NCI-H2081 (cell line): ENCODE measurements at regions not wholly inside any gene's neighbourhood (a gene's known extent, or its start where the extent isn't known, plus 50 kb on each side); places are given as distances from the start of the nearest gene placed in this dataset.
"Not testable (repeated sequence)": the region's sequence is repeated elsewhere in the genome, so short reads cannot be mapped to it uniquely, and the experiment has no call there.

Experiments
- DNase-seq, 2 experiments: peaks; one replicate each; lab custom pipeline; 2025; lab: John Stamatoyannopoulos, UW

DNA sequence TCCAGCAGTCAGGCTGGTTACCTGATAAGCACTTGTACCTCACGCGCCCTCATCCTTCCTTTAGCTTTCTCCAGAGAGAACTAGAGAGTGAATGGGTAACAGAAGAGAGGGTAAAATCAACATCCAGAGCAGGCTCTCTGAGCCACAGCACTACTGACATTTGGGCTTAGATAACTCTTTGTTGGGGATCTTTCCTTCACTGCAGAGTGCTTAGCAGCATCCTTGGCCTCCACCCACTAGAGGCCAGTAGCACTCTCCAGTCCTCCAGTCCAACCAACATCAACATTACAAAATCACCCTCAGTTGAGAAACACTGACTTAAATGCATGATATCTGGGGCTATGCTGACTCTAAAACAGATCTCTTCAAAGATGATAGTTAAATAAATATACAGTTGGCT lies 220.7 kb downstream of the TACR3 start:
- DNase-seq = no peak

DNA sequence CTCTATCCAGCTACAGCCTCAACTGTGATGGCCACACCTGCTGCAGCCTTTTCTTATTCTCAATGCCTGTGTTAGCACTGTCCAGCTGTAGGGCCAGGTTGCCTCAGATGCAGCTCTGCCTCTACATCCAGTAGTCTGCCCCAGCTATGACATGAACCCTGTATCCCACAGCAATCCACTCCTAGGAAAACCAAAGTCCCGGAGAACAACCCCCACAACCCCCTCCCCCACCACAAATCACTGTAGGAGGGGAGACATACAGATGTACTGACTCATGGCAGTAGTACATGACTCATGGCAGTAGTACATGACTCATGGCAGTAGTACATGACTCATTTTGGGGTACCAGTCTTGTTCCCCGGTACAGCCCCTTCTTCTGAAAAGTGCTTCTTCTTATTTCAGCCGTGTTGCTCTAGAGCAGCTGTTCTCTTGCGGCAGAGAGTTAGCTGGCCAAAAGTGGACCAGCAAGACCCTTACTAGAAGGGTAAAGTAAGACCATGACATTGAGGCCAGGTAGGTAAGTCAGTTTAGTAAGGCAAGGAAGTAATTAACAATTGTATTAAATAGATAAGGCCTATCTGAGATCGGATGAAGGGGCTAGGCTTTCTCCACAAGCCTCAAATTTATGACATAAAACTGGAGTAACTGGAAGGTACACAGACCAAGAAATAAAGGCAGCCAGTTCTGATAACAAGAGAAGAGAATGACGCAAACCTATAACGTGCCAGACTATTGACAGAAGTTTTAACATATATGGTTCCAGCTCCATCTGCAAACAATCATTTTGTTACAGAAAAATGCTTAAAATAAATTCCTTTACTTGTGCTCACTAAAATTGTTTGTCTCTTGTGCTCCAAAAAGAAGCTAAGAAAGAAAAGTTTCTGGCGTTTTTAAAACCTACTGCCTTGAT lies 221.4 kb downstream of the TACR3 start:
- no peak for DNase-seq

DNA sequence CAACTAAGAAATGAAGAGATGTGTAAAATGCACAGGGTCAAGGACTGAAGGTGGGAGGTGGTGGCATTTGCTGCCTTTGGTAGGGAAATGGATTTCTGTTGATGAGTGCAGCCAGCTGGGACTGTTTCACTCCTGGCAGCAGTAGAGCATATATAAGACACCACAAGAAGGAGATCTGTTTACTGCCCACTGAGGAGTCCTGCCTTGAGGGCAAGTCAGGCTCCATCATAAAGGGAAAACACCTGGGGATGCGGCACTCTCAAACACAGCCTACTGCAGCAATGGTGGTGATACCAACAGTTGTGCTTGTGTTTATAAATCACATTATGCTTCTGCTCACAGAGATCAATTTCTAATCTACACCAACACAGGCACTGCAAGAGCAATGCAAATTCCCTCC lies 222.1 kb downstream of the TACR3 start:
- DNase-seq = no peak

DNA sequence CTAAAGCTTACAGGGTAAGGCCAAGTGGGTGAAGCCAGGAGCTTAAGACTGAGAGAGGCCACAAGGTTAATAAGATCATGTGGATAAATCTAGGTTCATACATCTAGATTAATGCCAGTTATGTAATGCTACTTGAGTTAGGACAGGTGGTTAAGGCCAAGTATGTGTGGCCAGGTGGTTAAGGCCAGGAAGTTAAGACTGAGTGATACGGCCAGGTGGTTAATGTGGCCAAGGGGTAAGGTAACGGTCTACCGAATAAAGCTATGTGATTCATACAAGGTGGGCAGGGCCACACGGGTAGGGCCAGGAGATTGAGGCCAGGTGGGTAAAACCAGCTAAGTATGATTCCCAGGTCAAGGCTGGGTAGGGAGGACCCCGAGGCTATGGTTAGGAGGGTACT lies 223.0 kb downstream of the TACR3 start:
- DNase-seq = no peak

DNA sequence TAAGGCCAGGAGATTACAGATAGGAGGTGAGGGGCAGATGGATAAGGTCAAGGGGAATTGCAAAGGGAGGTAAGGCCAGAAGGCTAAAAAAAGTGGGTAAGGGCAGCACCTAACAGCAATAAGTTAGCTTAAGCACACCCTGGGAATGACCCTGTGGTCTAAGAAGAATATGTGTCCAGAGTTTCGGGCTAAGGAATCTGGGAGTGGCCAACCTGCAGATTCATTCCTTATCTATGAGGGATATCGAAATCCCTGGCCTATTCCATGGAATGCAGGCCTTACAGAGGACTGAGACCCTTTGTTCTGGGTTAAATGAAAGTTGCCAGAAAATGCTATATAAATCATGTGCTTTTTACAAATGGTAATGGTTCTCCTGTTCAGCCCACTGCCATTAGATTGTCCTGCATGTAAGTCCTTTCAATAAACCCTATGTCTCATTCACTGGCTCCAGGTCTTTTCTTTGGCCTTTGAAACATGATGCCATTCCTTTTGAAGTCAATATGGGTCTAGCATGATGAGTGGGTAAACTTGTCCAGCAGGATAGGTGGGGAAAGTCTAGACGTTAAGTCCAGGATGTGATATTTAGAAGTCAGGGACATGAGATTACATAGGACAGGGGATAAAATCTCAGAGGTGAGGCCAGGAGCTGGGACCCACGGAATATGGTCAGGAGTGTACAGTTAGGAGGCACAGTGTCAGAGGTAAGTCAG lies 226.2 kb downstream of the TACR3 start:
- no peak for DNase-seq

DNA sequence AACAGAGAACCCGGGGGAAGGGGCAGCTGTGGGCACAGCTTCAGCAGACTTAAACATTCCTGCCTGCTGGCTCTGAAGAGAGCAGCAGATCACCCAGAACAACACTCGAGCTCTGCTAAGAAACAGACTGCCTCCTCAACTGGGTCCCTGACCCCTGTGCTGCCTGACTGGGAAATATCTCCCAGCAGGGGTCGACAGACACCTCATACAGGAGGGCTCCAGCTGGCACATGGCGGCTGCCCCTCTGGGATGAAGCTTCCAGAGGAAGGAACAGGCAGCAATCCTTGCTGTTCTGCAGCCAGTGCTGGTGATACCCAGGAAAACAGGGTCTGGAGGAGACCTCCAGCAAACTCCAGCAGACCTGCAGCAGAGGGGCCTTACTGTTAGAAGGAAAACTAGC lies 234.5 kb downstream of the TACR3 start:
- not testable (repeated sequence) for DNase-seq

DNA sequence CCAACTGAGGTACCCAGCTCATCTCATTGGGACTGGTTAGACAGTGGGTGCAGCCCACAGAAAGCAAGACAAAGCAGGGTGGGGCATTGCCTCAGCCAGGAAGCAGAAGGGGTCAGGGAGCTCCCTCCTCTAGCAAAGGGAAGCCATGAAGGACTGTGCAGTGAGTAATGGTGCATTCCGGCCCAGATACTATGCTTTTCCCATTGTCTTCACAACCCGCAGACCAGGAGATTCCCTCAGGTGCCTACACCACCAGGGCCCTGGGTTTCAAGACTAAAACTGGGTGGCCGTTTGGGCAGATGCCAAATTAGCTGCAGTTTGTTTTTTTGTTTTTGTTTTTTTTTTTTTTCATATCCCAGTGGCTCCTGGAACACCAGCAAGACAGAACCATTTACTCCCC lies 235.3 kb downstream of the TACR3 start:
- DNase-seq = no peak

DNA sequence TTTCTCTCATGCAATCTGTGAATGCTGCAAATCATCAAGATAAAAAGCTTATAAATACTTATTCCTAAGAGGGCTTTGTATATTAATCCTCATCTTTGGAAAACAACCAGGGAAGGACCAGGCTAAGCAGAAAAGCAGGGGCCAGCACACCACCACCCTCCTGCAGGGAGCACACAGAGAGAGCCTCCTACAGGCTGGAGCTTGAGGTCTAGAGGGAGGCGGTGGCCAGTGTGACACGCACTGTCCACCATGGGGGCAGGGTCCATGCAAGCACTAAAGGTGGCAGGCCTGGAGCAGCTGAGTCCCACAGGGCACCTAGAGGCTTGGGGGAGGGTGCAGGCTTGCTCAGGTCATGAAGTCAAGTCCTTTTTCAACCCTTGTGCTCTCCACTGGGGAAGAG lies 236.9 kb downstream of the TACR3 start:
- DNase-seq = no peak

DNA sequence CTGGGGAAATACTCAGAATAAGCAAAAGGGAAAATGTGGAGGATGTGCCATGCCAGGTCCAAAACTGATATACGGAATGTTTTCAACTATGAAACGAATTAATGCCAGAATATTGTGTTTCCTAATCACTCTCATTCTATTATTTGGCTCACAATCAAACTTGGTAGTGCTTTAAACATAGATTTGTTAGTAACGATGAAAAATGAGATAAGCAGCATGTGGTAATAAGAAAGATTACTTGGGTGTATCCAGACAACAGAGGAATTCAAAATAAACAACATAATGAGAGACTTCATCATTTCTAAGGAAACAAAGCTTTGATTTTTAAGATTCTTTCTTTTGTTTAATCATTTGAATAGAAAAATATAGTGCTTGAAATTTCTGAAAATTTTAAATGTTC lies 237.3 kb downstream of the TACR3 start:
- no peak for DNase-seq

DNA sequence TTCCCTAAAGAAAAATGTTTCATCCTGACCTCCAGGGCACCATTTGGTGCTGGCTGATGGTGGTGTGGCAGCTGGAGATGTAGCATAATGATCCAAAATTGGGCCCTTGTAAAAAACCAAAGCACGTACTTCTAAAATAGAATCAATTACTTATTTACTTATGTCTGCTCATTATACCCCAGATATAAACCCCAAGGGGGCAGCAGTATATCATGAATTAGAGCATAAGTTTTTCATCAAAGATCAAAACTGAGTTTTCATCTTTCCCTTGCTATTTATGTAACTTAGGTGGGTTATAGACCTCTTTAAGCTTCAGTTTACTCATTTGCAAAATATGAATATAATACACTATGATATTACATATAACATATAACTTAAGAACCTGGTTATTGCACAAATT lies 241.1 kb downstream of the TACR3 start:
- DNase-seq = no peak

DNA sequence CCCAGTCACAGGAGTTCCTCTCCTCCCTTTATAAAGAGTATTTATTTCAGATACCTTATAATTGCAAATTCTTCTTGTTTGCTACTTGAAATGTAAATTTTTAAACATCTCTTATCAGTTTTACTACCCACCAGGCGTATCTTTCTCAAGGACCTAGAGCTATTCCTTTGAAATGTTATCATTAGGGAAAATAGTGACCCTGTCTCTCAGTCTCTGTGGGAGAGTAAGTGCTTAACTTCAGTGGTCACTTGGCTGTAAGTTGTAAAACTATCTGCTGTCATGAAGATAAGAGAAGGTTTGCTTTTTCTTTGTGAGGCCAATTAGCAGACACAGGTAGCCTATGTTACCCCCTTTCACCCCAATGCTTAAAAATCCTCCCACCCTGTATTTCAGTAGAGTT lies 241.6 kb downstream of the TACR3 start:
- no peak for DNase-seq

DNA sequence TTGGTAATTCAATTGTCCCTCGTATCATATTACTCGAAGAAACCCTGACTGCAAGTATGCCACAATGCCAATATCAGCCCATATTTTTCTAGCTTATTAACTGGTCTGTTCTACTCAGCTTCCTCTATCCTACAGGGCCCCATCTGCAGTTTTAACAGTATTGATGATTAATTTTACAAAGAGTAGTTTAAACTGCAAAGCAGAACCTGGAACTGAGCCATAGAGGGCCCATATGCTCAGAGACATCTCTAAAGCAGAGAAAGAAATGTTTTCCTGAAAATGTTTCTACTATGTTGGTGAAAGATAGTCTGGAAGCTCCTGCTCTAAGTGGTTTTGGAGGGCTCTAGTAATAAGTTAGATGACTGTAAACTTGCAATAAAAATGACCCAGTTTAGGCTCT lies 259.4 kb upstream of the CENPE start:
- no peak for DNase-seq

DNA sequence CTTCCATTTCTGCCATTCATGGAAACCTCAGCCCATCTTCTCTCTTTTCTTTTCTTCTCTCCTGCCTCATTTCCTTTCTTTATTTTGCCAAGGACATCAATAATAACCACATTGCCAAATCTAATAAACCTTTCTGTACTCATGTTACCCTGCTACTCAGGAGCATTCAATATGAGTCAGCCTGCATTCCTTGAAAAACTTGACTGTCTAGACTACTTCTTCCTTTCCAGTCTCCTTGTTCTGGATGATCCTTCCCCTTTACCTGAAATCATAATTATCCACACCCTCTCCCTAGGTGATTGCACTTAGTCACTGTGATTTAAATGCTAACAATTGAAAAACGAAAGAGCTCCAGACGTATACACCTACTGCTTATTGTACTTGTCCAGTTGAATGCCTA lies 253.2 kb upstream of the CENPE start:
- DNase-seq = no peak

DNA sequence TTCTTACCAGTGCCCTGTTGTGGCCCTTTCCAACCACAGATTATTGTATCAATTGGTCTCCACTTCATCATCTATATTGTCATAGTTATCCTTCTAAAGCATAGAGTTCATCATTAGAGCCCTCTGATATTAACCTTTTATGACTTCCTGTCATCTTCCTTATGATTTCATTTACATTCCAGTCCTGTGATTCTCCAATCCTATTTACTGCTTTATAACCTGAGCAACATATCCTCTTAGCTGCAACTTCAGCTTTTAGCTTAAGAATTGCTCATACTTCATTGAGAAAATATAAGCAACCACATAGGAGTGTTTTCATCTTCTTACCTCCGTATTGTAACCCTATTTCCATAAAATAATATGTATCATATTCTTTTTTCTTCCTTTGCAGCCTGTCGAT lies 252.6 kb upstream of the CENPE start:
- no peak for DNase-seq

DNA sequence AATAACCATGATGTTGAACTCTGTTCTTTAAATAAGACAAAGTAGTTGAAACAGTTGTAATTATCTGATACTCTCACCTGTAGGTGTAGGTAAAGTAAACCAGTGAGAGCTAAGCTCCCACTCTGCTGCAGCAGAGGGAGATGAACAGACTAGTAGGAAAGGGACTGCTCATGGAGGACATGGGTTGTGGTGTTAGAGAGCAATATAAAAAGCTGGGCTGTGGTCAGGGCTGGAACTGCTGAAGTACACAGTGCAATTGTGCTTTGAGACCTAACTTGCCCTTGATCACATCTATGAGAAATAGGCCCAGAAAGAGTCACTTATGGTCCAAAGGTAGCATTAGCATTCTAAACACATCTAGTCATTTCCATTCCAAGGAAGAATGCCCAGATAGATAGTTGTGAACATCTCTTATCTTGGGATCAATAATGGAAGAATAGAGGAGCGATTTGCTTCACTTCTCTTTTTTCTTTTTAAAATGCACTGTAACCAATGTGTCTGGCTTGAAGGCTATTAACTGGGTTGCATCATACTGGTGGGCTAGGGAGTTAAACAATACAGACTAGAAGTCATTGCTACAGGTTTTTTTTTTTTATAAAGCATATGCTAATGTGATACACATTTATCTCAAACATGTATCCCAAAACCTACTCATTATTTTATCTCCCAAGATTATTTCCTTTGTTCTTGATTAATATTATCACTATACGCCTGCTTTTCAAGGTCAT lies 251.3 kb upstream of the CENPE start:
- no peak for DNase-seq

DNA sequence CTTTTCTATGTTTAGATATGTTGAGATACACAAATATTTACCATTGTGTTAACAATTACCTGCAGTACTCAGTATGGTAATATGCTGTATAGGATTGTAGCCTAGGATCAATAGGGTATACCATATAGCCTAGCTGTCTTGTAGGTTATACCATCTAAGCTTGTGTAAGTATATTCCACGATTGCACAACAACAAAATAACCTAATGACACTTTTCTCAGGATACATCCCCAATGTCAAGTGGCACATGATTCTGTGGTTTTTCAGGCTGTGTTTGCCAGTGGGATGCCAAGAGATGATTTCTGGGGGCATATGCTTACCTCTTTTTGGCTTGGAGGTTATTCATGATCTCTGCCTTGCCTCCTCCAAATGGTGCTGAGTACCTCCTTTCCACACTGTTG lies 247.2 kb upstream of the CENPE start:
- DNase-seq = no peak

DNA sequence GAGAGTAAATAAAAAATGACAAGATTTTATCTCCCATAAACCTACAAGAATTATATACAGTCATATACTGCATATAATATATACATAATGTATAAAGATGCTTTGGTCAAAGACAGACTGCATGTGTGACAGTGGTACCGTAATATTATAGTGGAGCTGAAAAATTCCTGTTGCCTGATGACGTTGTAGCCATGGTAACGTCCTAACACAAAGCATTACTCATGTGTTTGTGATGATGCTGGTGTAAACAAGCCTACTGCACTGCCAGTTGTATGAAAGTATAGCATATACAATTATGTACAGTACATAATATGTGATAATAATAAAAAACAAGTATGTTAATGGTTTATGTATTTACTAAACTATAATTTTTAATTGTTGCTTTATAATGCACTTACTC lies 245.2 kb upstream of the CENPE start:
- no peak for DNase-seq

DNA sequence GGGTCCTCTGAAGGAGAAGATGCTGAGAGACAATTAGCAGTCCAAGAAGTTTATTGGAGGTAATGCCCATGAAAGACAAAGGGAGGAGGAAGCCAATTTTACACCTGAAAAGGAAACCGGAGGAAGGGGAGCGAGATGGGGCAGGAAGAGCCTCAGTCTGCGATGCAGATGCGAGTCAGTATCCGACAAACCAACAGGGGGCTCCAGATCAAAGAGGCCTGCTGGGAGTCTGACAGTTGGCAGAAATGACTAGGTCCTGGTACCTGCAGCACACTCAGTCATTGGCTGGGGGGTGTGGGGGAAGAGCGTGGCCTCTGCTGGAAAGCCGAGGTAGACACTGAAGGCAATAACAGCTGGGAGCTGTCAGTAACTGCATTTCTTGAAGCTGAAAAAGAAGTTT lies 231.1 kb upstream of the CENPE start:
- DNase-seq = no peak

DNA sequence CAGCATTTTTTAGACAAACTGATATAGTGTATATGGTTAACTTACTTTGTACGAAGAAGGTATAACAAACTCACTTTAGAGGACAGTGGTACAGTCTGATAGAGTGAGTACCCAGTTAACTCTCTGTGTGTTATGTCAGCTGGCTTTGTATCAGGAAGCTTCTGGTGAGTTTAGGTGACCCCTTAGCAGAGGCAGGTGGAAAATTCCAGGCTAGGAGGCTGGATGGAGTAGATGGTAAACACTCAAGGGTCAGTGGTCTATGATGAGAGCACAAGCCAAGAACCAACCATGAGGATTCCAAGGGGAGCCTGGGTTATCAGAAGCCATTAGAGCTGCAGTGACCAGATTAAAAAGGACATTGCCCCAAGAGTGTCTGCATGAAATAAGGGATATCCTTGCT lies 227.3 kb upstream of the CENPE start:
- DNase-seq = no peak

DNA sequence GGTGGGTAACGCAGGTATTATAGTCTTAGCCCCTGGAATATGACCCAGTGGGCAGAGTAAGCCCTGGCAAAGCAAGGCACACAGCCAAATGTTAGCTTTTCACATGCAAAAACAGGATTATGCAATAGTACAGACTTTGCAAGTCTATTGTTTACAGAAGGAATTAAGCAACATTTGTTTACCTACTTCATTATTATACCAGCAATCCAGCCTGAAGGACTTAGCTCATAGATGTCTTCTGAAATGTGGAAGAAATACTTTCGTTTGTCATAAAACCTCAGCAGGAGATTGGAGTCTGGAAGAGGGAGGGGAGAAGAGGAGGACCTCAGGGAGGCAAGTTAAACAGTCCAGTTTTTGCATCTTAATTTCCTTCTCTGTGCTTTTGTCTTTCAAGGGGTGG lies 226.7 kb upstream of the CENPE start:
- no peak for DNase-seq

DNA sequence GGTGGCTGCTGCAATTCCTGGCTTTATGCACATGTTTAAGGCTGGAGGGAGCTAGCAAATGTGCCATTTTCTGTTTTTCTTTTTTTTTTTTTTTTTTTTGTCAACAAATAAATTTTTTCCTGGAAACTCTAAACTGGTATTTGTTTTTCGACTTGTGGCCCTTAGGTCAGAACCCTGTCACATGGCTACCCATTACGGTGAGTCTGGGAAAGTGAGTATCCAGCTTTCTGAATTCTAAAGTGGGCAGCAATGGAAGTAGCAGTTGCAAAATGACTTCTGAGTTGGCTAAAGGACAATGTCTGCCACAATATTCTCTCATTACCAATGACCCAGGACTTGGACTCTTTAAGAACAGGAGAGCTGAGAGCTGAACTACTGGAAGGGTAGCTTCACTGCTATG lies 225.1 kb upstream of the CENPE start:
- no peak for DNase-seq

DNA sequence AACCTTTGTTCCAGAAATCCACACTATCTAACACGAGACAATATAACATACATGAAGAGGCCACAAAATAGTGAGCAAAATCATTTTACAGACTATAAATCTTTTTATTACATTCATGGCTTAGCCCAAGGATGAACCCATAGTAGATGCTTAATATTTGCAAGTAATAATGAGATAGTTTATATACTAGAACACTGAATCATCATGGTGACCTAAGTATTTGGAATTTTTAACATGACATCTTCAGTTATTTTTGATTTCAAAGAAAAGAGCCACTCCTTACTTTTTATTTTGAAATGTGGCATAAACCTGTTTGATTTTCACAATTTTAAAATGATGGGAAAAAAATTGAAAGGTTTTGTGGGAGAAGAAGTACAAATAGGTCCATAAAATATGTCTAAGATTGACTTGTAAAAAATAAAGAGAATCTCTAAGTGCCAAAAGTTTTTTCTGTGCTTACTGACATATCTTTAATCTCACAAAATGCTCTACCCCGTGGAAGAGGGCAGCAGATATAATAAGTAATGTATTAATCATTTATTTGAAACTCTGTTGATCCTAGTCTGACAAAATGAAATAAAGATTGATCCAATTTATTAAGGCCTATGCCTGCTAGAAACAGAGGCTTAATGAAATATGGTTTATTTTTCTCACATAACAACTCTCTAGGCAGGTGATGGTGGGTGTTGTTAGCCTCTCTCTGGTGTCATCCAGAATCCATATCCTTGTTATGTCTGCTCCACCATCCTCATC lies 224.5 kb upstream of the CENPE start:
- no peak for DNase-seq
